K562 (cell line): ENCODE measurements at regions not wholly inside any gene's neighbourhood (a gene's known extent, or its start where the extent isn't known, plus 50 kb on each side); places are given as distances from the start of the nearest gene placed in this dataset.

Source experiments
- ATAC-seq: fragments of 200-7000 bp; cut with Tn5 transposase; 3 replicates; pipeline ENCODE4 v1.9.1; 2020; ENCODE audit warnings: moderate library complexity
- BruUV-seq: library from RNA; stranded (reverse); fragments of 400-500 nt; replicated peaks from 2 replicates; lab custom pipeline; 2021; lab: Mats Ljungman, UMichigan
- CTCF ChIA-PET: fragments of 300-600 bp; formaldehyde crosslinking; extraction: SDS; loops from one replicate; lab custom pipeline; 2021; ENCODE audit warnings: low intra/inter-chr PET ratio; lab: Yijun Ruan, JAX
- POLR2A ChIA-PET: fragments of 300-600, 350-650 bp; sonication (Branson Sonifier 250); formaldehyde crosslinking; extraction: SDS; loops from one replicate; lab custom pipeline; 2021; ENCODE audit warnings: antibody characterized with exemption, inconsistent platforms; lab: Yijun Ruan, JAX
- DNase-seq, 4 experiments: peaks; one replicate each; pipeline versions ENCODE4 v3.0.0 to v3.0.0-alpha.2; 2011 to 2018; ENCODE audit warnings: low spot score in 3 of 4, mixed read lengths in 3 of 4; ENCODE audit errors: extremely low read depth in 1 of 4
- FAIRE-seq: peaks from 2 replicates; lab custom pipeline; 2011; peaks lifted over from hg19 to GRCh38; lab: Jason Lieb, UNC
- H2AFZ ChIP-seq: 2 replicates; pipeline ENCODE4 v1.6.0; 2011; ENCODE audit warnings: low read depth, low read length, control low read depth, inconsistent platforms
- H3K27ac ChIP-seq: fragments of 200-600 bp; 3 replicates; pipeline ENCODE4 v1.8.0; 2011; ENCODE audit warnings: low read depth, mild to moderate bottlenecking, control low read depth, inconsistent platforms, low read length, moderate library complexity, mixed read lengths; ENCODE audit errors: extremely low read depth
- H3K27me3 ChIP-seq, 2 experiments: fragments of 300-600 bp in 1 of 2; 2 replicates in 1 of 2; 3 replicates in 1 of 2; pipeline versions ENCODE4 v1.6.0 to v1.8.0; 2011; ENCODE audit warnings: inconsistent platforms in 2 of 2, low read length in 2 of 2, mild to moderate bottlenecking in 1 of 2, mixed read lengths in 1 of 2, moderate library complexity in 1 of 2; ENCODE audit not compliant: control insufficient read depth in 2 of 2, insufficient read depth in 2 of 2
- H3K36me3 ChIP-seq: fragments of 300-600 bp; 3 replicates; pipeline ENCODE4 v1.8.0; 2011; ENCODE audit warnings: mild to moderate bottlenecking, low read length, inconsistent platforms; ENCODE audit not compliant: control insufficient read depth, insufficient read depth
- H3K4me1 ChIP-seq, 2 experiments: fragments of 200-600 bp in 1 of 2; replicated peaks in 1 of 2; 2 replicates in 1 of 2; 3 replicates in 1 of 2; pipeline versions ENCODE4 v1.5.1 to v1.8.0; 2011; ENCODE audit warnings: inconsistent platforms in 2 of 2, low read length in 2 of 2, mild to moderate bottlenecking in 1 of 2, mixed read lengths in 1 of 2, moderate library complexity in 1 of 2; ENCODE audit not compliant: control insufficient read depth in 2 of 2, insufficient read depth in 2 of 2
- H3K4me2 ChIP-seq: 2 replicates; pipeline ENCODE4 v1.6.1; 2011; ENCODE audit warnings: low read length, control low read depth, inconsistent platforms, mixed read lengths; ENCODE audit not compliant: insufficient read depth
- H3K4me3 ChIP-seq: fragments of 200-600 bp; sonication (generic), shearing (Covaris generic); 2 replicates; pipeline ENCODE4 v1.5.1; 2016; ENCODE audit warnings: control low read depth, inconsistent platforms
- H3K79me2 ChIP-seq: fragments of 200-600 bp; 3 replicates; pipeline ENCODE4 v1.8.0; 2011; ENCODE audit warnings: low read length, inconsistent platforms; ENCODE audit not compliant: control insufficient read depth, insufficient read depth
- H3K9ac ChIP-seq, 2 experiments: 2 replicates each; pipeline versions ENCODE4 v1.6.0 to v1.6.1; 2011; ENCODE audit warnings: low read depth in 2 of 2, low read length in 2 of 2, control low read depth in 1 of 2, inconsistent platforms in 1 of 2, mild to moderate bottlenecking in 1 of 2, mixed read lengths in 1 of 2; ENCODE audit not compliant: insufficient read depth in 1 of 2
- H3K9me1 ChIP-seq: one replicate; pipeline ENCODE4 v1.6.0; 2011; ENCODE audit warnings: inconsistent platforms, mild to moderate bottlenecking, low read length, moderate library complexity; ENCODE audit not compliant: control insufficient read depth, insufficient read depth
- H3K9me3 ChIP-seq: replicated peaks from 2 replicates; pipeline ENCODE4 v1.5.1; 2011; ENCODE audit warnings: low read depth, low read length, inconsistent platforms; ENCODE audit not compliant: control insufficient read depth, insufficient read depth
- H4K20me1 ChIP-seq: replicated peaks from 2 replicates; pipeline ENCODE4 v1.6.1; 2011; ENCODE audit warnings: low read length, inconsistent platforms, mixed read lengths; ENCODE audit not compliant: control insufficient read depth, insufficient read depth
- ATF6 ChIP-seq: sonication (generic); formaldehyde crosslinking; IDR thresholded peaks from 2 replicates; pipeline ENCODE4 v1.4.0; 2020; ENCODE audit warnings: mild to moderate bottlenecking, missing genetic modification reagents
- BCOR ChIP-seq: fragments of 450-650 bp; IDR thresholded peaks from 2 replicates; pipeline ENCODE4 v1.6.1; 2016
- FOXA3 ChIP-seq, 2 experiments: fragments of 450-650 bp in 1 of 2; sonication (generic) in 1 of 2; formaldehyde crosslinking; IDR thresholded peaks in 1 of 2; conservative IDR thresholded peaks in 1 of 2; 2 replicates each; pipeline versions ENCODE4 v1.4.0 to v1.8.0; 2020 to 2022; ENCODE audit warnings: mild to moderate bottlenecking in 2 of 2, missing genetic modification reagents in 1 of 2
- FOXJ2 ChIP-seq: fragments of 200-800 bp; sonication (Bioruptor generic); IDR thresholded peaks from 2 replicates; pipeline ENCODE4 v1.6.1; 2016; ENCODE audit warnings: missing genetic modification characterization, missing compliant biosample characterization
- FOXJ3 ChIP-seq: sonication (generic); formaldehyde crosslinking; IDR thresholded peaks from 2 replicates; pipeline ENCODE4 v1.4.0; 2020; ENCODE audit warnings: mild to moderate bottlenecking, missing genetic modification reagents
- FOXM1 ChIP-seq, 2 experiments: fragments of 450-650 bp in 1 of 2; sonication (generic) in 1 of 2; formaldehyde crosslinking in 1 of 2; IDR thresholded peaks; 2 replicates each; pipeline versions ENCODE4 v1.6.1 to v1.9.0; 2017 to 2022; ENCODE audit warnings: low read depth in 2 of 2, mild to moderate bottlenecking in 2 of 2, missing genetic modification reagents in 1 of 2, moderate library complexity in 1 of 2
- HLTF ChIP-seq: fragments of 450-650 bp; IDR thresholded peaks from 2 replicates; pipeline ENCODE4 v1.6.1; 2016
- KDM2B ChIP-seq: fragments of 250-450 bp; sonication (Bioruptor Pico); IDR thresholded peaks from 2 replicates; pipeline ENCODE4 v1.8.0; 2021; ENCODE audit warnings: mild to moderate bottlenecking, moderate library complexity
- LARP7 ChIP-seq: fragments of 450-650 bp; IDR thresholded peaks from 2 replicates; pipeline ENCODE4 v1.6.1; 2016
- MAFG ChIP-seq: fragments of 450-650 bp; conservative IDR thresholded peaks from 2 replicates; pipeline ENCODE4 v1.6.1; 2016; ENCODE audit warnings: missing genetic modification characterization, missing compliant biosample characterization
- MTA2 ChIP-seq: fragments of 450-650 bp; IDR thresholded peaks from 2 replicates; pipeline ENCODE4 v1.6.1; 2016; ENCODE audit warnings: low read depth
- NR4A1 ChIP-seq, 2 experiments: fragments of 250-450 bp in 1 of 2; fragments of 450-650 bp in 1 of 2; sonication (Bioruptor Pico) in 1 of 2; IDR thresholded peaks; 2 replicates each; pipeline versions ENCODE4 v1.4.0 to v1.6.1; 2016 to 2020; ENCODE audit warnings: mild to moderate bottlenecking in 2 of 2, missing compliant biosample characterization in 1 of 2, missing genetic modification characterization in 1 of 2, moderate library complexity in 1 of 2
- POLR2AphosphoS5 ChIP-seq: IDR thresholded peaks from 2 replicates; pipeline ENCODE4 v1.6.1; 2011; ENCODE audit warnings: mild to moderate bottlenecking, low read depth, low read length, moderate library complexity; ENCODE audit not compliant: control insufficient read depth, insufficient read depth
- PRDM10 ChIP-seq: fragments of 450-650 bp; IDR thresholded peaks from 2 replicates; pipeline ENCODE4 v1.6.1; 2018; ENCODE audit not compliant: partially characterized antibody
- TCF7 ChIP-seq: sonication (generic); IDR thresholded peaks from 2 replicates; pipeline ENCODE4 v1.6.1; 2016; ENCODE audit warnings: antibody characterized with exemption, borderline replicate concordance
- TRIM24 ChIP-seq, 2 experiments: fragments of 450-650 bp; IDR thresholded peaks; 2 replicates each; pipeline ENCODE4 v1.6.1; 2016
- ZNF584 ChIP-seq: fragments of 200-800 bp; sonication (Bioruptor generic); IDR thresholded peaks from 2 replicates; pipeline ENCODE4 v1.6.1; 2016; ENCODE audit warnings: low read depth, mild to moderate bottlenecking, missing genetic modification characterization, missing compliant biosample characterization
- WGBS: fragments of 100-300 bp; shearing (Covaris generic); methylation state at CpG from one replicate; pipeline ENCODE4 v1.1.6; 2016; ENCODE audit warnings: low coverage, mixed read lengths; ENCODE audit not compliant: insufficient coverage; ENCODE audit errors: missing lambda C conversion rate; 5-methylcytosine and 5-hydroxymethylcytosine counted together
- in situ Hi-C: fragments of 300-500 bp; cut with MboI; formaldehyde crosslinking; loops from 4 replicates; pipeline ENCODE4 v1.15.0; 2018; ENCODE audit warnings: inconsistent platforms, mixed read lengths
- intact Hi-C: fragments of 100-400 bp; cut with micrococcal nuclease; formaldehyde crosslinking; loops from 2 replicates; pipeline ENCODE4 v1.14.2; 2022

- intact Hi-C loops: no loop called here
- 9% methylated on average over 11 of the region's 24 CpGs for WGBS
- TF ChIP-seq TCF7 (no peak), FOXM1 (IDR thresholded peaks at IDR 0.05; ENCODE audit: low read depth) (no peak), FOXM1 (CRISPR knock-in tag; IDR thresholded peaks at IDR 0.05; ENCODE audit: low read depth) (no peak), HLTF (no peak), ZNF584 (no peak), LARP7 (no peak), KDM2B (CRISPR knock-in tag) (no peak), PRDM10 (no peak), NR4A1 (CRISPR knock-in tag; IDR thresholded peaks at IDR 0.05) (no peak), NR4A1 (tag; IDR thresholded peaks at IDR 0.05) (no peak), FOXA3 (CRISPR knock-in tag; conservative IDR thresholded peaks at IDR 0.05 in 1 of 2, IDR thresholded peaks at IDR 0.05 in 1 of 2) (no peak), MTA2 (no peak), TRIM24 (IDR thresholded peaks at IDR 0.05) (no peak), ATF6 (no peak), MAFG (tag) (no peak), BCOR (no peak), FOXJ2 (no peak), FOXJ3 (CRISPR knock-in tag) (no peak), POLR2AphosphoS5 (no peak)
These were observed 931.6 kb downstream of the BRD1 start for GRCh38 chr22:48895831-48896765.

More at GRCh38 chr22:48895831-48896765, 931.6 kb downstream of the BRD1 start:
- Histone ChIP-seq H3K27ac (no peak overlapping the region), H3K9me1 (no peaks in the 10 kb centered on the region), H3K4me2 (no peak overlapping the region), H3K4me1 (no peaks in the 10 kb centered on the region; a peak in 1 of 5 replicates), H3K79me2 (no peaks in the 10 kb centered on the region), H2AFZ (no peak overlapping the region), H3K36me3 (no peaks in the 10 kb centered on the region), H3K9ac (no peak overlapping the region), H3K4me3 (no peak overlapping the region), H3K27me3 (peaks cover 0 to 18% of the 10 kb centered on the region in 2 experiments; a peak in 2 of 5 replicates), H4K20me1 (no peaks in the 10 kb centered on the region; the same call in 1 of the 2 replicates), H3K9me3 (no peaks in the 10 kb centered on the region)
- BruUV-seq: no TSS peak
- FAIRE-seq (no peak), DNase-seq (no peak), ATAC-seq (no peak)
- in situ Hi-C loops: no loop called here
- POLR2A ChIA-PET: no interaction called here
- CTCF ChIA-PET: no interaction called here
